ENCODE measurements at regions not wholly inside any gene's neighbourhood (a gene's known extent, or its start where the extent isn't known, plus 50 kb on each side); places are given as distances from the start of the nearest gene placed in this dataset.

- H3K9me3 ChIP-seq (ENCODE audit: control insufficient read depth, low read length): no peaks in the 10 kb centered on the region
- no peak overlapping the region for H3K27ac ChIP-seq
- no peak overlapping the region for H2AFZ ChIP-seq
- no peak overlapping the region for H3K4me3 ChIP-seq (ENCODE audit: low read depth, low read length)
- H3K27me3 ChIP-seq (ENCODE audit: control insufficient read depth, insufficient read depth, low read length): no peaks in the 10 kb centered on the region
- no peak for TF ChIP-seq CTCF (IDR thresholded peaks at IDR 0.05)
- no peaks in the 10 kb centered on the region for H3K36me3 ChIP-seq (ENCODE audit: control insufficient read depth, insufficient read depth, low read length)
- no peak overlapping the region for H3K9ac ChIP-seq
- H3K4me1 ChIP-seq: no peaks in the 10 kb centered on the region
- H3K79me2 ChIP-seq: no peaks in the 10 kb centered on the region
- no peak overlapping the region for H3K4me2 ChIP-seq (ENCODE audit: low read length)
Observed at GRCh38 chr14:76271041-76271755, 104.7 kb upstream of the ESRRB start.

- no peaks in the 10 kb centered on the region for H3K9me3 ChIP-seq (ENCODE audit: control insufficient read depth, low read length)
- no peaks in the 10 kb centered on the region for H3K79me2 ChIP-seq
- no peak overlapping the region for H3K27ac ChIP-seq
- H3K4me1 ChIP-seq: no peaks in the 10 kb centered on the region
- H3K9ac ChIP-seq: no peak overlapping the region
- H2AFZ ChIP-seq: no peak overlapping the region
- H3K36me3 ChIP-seq (ENCODE audit: control insufficient read depth, insufficient read depth, low read length): no peaks in the 10 kb centered on the region
- H3K27me3 ChIP-seq (ENCODE audit: control insufficient read depth, insufficient read depth, low read length): no peaks in the 10 kb centered on the region
- no peak overlapping the region for H3K4me2 ChIP-seq (ENCODE audit: low read length)
- no peak overlapping the region for H3K4me3 ChIP-seq (ENCODE audit: low read depth, low read length)
- TF ChIP-seq CTCF (IDR thresholded peaks at IDR 0.05): no peak
Observed at GRCh38 chr14:76272349-76272748, 103.6 kb upstream of the ESRRB start.

- Histone ChIP-seq H3K4me3 (ENCODE audit: low read depth, low read length) (no peak overlapping the region), H2AFZ (no peak overlapping the region), H3K9me3 (ENCODE audit: control insufficient read depth, low read length) (no peaks in the 10 kb centered on the region), H3K4me2 (ENCODE audit: low read length) (no peak overlapping the region), H3K27me3 (ENCODE audit: control insufficient read depth, insufficient read depth, low read length) (no peaks in the 10 kb centered on the region), H3K79me2 (no peaks in the 10 kb centered on the region), H3K27ac (no peak overlapping the region), H3K36me3 (ENCODE audit: control insufficient read depth, insufficient read depth, low read length) (no peaks in the 10 kb centered on the region), H3K4me1 (no peaks in the 10 kb centered on the region), H3K9ac (no peak overlapping the region)
- TF ChIP-seq CTCF (IDR thresholded peaks at IDR 0.05): no peak
Observed at GRCh38 chr14:76272774-76273173, 103.2 kb upstream of the ESRRB start.

GRCh38 chr14:76273346-76273745, 102.6 kb upstream of the ESRRB start:
- no peak overlapping the region for H3K9ac ChIP-seq
- H3K4me3 ChIP-seq (ENCODE audit: low read depth, low read length): no peak overlapping the region
- H3K4me2 ChIP-seq (ENCODE audit: low read length): no peak overlapping the region
- H3K4me1 ChIP-seq: no peaks in the 10 kb centered on the region
- H3K36me3 ChIP-seq (ENCODE audit: control insufficient read depth, insufficient read depth, low read length): no peaks in the 10 kb centered on the region
- no peak overlapping the region for H2AFZ ChIP-seq
- H3K9me3 ChIP-seq (ENCODE audit: control insufficient read depth, low read length): no peaks in the 10 kb centered on the region
- H3K79me2 ChIP-seq: no peaks in the 10 kb centered on the region
- H3K27me3 ChIP-seq (ENCODE audit: control insufficient read depth, insufficient read depth, low read length): no peaks in the 10 kb centered on the region
- TF ChIP-seq CTCF (IDR thresholded peaks at IDR 0.05): no peak
- H3K27ac ChIP-seq: no peak overlapping the region

GRCh38 chr14:76274324-76274723, 101.6 kb upstream of the ESRRB start:
- no peak for TF ChIP-seq CTCF (IDR thresholded peaks at IDR 0.05)
- Histone ChIP-seq H3K27ac (no peak overlapping the region), H3K9me3 (ENCODE audit: control insufficient read depth, low read length) (no peaks in the 10 kb centered on the region), H3K9ac (no peak overlapping the region), H3K36me3 (ENCODE audit: control insufficient read depth, insufficient read depth, low read length) (no peaks in the 10 kb centered on the region), H2AFZ (no peak overlapping the region), H3K4me1 (no peaks in the 10 kb centered on the region), H3K27me3 (ENCODE audit: control insufficient read depth, insufficient read depth, low read length) (no peaks in the 10 kb centered on the region), H3K4me2 (ENCODE audit: low read length) (no peak overlapping the region), H3K79me2 (no peaks in the 10 kb centered on the region), H3K4me3 (ENCODE audit: low read depth, low read length) (no peak overlapping the region)

Measured in parathyroid adenoma (tissue), 2 donors.